A549 (cell line): ENCODE measurements at regions not wholly inside any gene's neighbourhood (a gene's known extent, or its start where the extent isn't known, plus 50 kb on each side); places are given as distances from the start of the nearest gene placed in this dataset.

Source experiments
- ATAC-seq, 2 experiments: fragments of 200-7000 bp in 1 of 2; fragments of >200 bp in 1 of 2; cut with Nextera tagmentation in 1 of 2; cut with Tn5 transposase in 1 of 2; 3 replicates each; pipeline versions ENCODE4 v1.8.0 to v1.9.1; 2018 to 2020; ENCODE audit warnings: mild to moderate bottlenecking in 1 of 2, moderate library complexity in 1 of 2
- CTCF ChIA-PET: fragments of 300-600 bp; sonication (Branson Sonifier 250); formaldehyde crosslinking; extraction: SDS; loops from one replicate; lab custom pipeline; 2021; ENCODE audit warnings: antibody characterized with exemption, inconsistent platforms; lab: Yijun Ruan, JAX
- POLR2A ChIA-PET: fragments of 350-600 bp; formaldehyde crosslinking; extraction: SDS; loops from one replicate; lab custom pipeline; 2021; ENCODE audit warnings: antibody characterized with exemption, inconsistent platforms; lab: Yijun Ruan, JAX
- DNase-seq, 2 experiments: peaks; one replicate each; pipeline versions ENCODE4 v3.0.0 to v3.0.0-alpha.2; 2011 to 2016; ENCODE audit warnings: low read depth in 1 of 2, low spot score in 1 of 2
- FAIRE-seq: peaks from 2 replicates; lab custom pipeline; 2011; peaks lifted over from hg19 to GRCh38; lab: Jason Lieb, UNC
- H3K27ac ChIP-seq, 2 experiments: fragments of >200 bp; sonication (Bioruptor Twin); formaldehyde crosslinking; 3 replicates each; pipeline ENCODE4 v1.5.1; 2016 to 2017
- H3K4me1 ChIP-seq: fragments of >200 bp; sonication (Bioruptor Twin); formaldehyde crosslinking; 3 replicates; pipeline ENCODE4 v1.6.1; 2016
- H3K4me2 ChIP-seq: fragments of >200 bp; sonication (Bioruptor Twin); formaldehyde crosslinking; 3 replicates; pipeline ENCODE4 v1.6.1; 2016
- H3K4me3 ChIP-seq: fragments of >200 bp; sonication (Bioruptor Twin); formaldehyde crosslinking; 3 replicates; pipeline ENCODE4 v1.5.1; 2016
- H3K9me3 ChIP-seq: fragments of >200 bp; sonication (Bioruptor Twin); formaldehyde crosslinking; 3 replicates; pipeline ENCODE4 v1.6.1; 2016
- ATOH8 ChIP-seq: fragments of 250-450 bp; sonication (Bioruptor Pico); IDR thresholded peaks from 2 replicates; pipeline ENCODE4 v1.5.0; 2020; ENCODE audit warnings: low read depth, mild to moderate bottlenecking, moderate library complexity
- BHLHE40 ChIP-seq: IDR thresholded peaks from 2 replicates; pipeline ENCODE4 v1.6.1; 2012; ENCODE audit warnings: low read depth, low read length, inconsistent platforms
- CBX2 ChIP-seq: fragments of 200-600 bp; sonication (generic); IDR thresholded peaks from 2 replicates; pipeline ENCODE4 v1.6.1; 2016; ENCODE audit warnings: low read depth, mild to moderate bottlenecking, borderline replicate concordance
- CEBPB ChIP-seq, 2 experiments: fragments of >200 bp in 1 of 2; sonication (Bioruptor Twin) in 1 of 2; formaldehyde crosslinking in 1 of 2; IDR thresholded peaks; 2 replicates each; pipeline ENCODE4 v1.6.1; 2012 to 2016
- CHD2 ChIP-seq: fragments of 150-350 bp; IDR thresholded peaks from 2 replicates; pipeline ENCODE4 v1.6.1; 2014; ENCODE audit warnings: low read length; ENCODE audit not compliant: partially characterized antibody
- CHD4 ChIP-seq: fragments of 200-600 bp; sonication (generic); IDR thresholded peaks from 2 replicates; pipeline ENCODE4 v1.6.1; 2016; ENCODE audit warnings: antibody characterized with exemption, mild to moderate bottlenecking, borderline replicate concordance
- FOSB ChIP-seq: fragments of 250-450 bp; sonication (Bioruptor Pico); IDR thresholded peaks from 2 replicates; pipeline ENCODE4 v1.5.0; 2020; ENCODE audit warnings: mild to moderate bottlenecking, moderate library complexity
- FOSL2 ChIP-seq, 2 experiments: fragments of 450-650 bp in 1 of 2; fragments of >200 bp in 1 of 2; sonication (Bioruptor Twin) in 1 of 2; formaldehyde crosslinking; IDR thresholded peaks; 2 replicates each; pipeline versions ENCODE4 v1.5.0 to v1.6.1; 2016 to 2020; ENCODE audit warnings: mild to moderate bottlenecking in 1 of 2, moderate library complexity in 1 of 2
- GATA3 ChIP-seq: IDR thresholded peaks from 2 replicates; pipeline ENCODE4 v1.6.1; 2012; ENCODE audit warnings: borderline replicate concordance
- HEYL ChIP-seq: fragments of 250-450 bp; sonication (Bioruptor Pico); IDR thresholded peaks from 2 replicates; pipeline ENCODE4 v1.8.0; 2021; ENCODE audit warnings: mild to moderate bottlenecking, moderate library complexity
- HMGXB4 ChIP-seq: fragments of 250-450 bp; sonication (Bioruptor Pico); IDR thresholded peaks from 2 replicates; pipeline ENCODE4 v1.5.0; 2021; ENCODE audit warnings: mild to moderate bottlenecking, moderate library complexity, borderline replicate concordance
- HOXB5 ChIP-seq: fragments of 250-450 bp; sonication (Bioruptor Pico); IDR thresholded peaks from 2 replicates; pipeline ENCODE4 v1.5.0; 2020; ENCODE audit warnings: mild to moderate bottlenecking, moderate library complexity
- JUN ChIP-seq, 2 experiments: fragments of >200 bp; sonication (Bioruptor Twin); formaldehyde crosslinking; IDR thresholded peaks; 2 replicates in 1 of 2; 3 replicates in 1 of 2; pipeline ENCODE4 v1.6.1; 2016 to 2017
- NFE2L2 ChIP-seq: fragments of 150-350 bp; conservative IDR thresholded peaks from 2 replicates; pipeline ENCODE4 v1.6.1; 2014; ENCODE audit warnings: low read length
- NR3C1 ChIP-seq: fragments of >200 bp; sonication (Bioruptor Twin); formaldehyde crosslinking; IDR thresholded peaks from 3 replicates; pipeline ENCODE4 v1.6.1; 2017
- RAD21 ChIP-seq, 2 experiments: fragments of >200 bp in 1 of 2; sonication (Bioruptor Twin) in 1 of 2; formaldehyde crosslinking in 1 of 2; IDR thresholded peaks in 1 of 2; conservative IDR thresholded peaks in 1 of 2; 2 replicates in 1 of 2; 3 replicates in 1 of 2; pipeline ENCODE4 v1.6.1; 2012 to 2018; ENCODE audit warnings: inconsistent platforms in 1 of 2
- RARB ChIP-seq: fragments of 250-450 bp; sonication (Bioruptor Pico); IDR thresholded peaks from 2 replicates; pipeline ENCODE4 v1.8.0; 2021; ENCODE audit warnings: mild to moderate bottlenecking, moderate library complexity
- RCOR1 ChIP-seq: fragments of 150-350 bp; IDR thresholded peaks from 2 replicates; pipeline ENCODE4 v1.6.1; 2014; ENCODE audit warnings: antibody characterized with exemption, low read length, low read depth
- RFX5 ChIP-seq: fragments of 450-650 bp; IDR thresholded peaks from 2 replicates; pipeline ENCODE4 v1.7.1; 2014; ENCODE audit warnings: antibody characterized with exemption, mild to moderate bottlenecking, moderate library complexity
- RNF2 ChIP-seq: fragments of 200-600 bp; sonication (generic); IDR thresholded peaks from 2 replicates; pipeline ENCODE4 v1.6.1; 2016; ENCODE audit warnings: low read depth, mild to moderate bottlenecking, antibody characterized with exemption, moderate library complexity, borderline replicate concordance
- SMC3 ChIP-seq: fragments of >200 bp; sonication (Bioruptor Twin); formaldehyde crosslinking; IDR thresholded peaks from 3 replicates; pipeline ENCODE4 v1.6.1; 2018; ENCODE audit warnings: inconsistent platforms
- SREBF2 ChIP-seq: fragments of 450-650 bp; IDR thresholded peaks from 2 replicates; pipeline ENCODE4 v1.6.1; 2014; ENCODE audit warnings: mild to moderate bottlenecking, moderate library complexity
- TFCP2L1 ChIP-seq: fragments of 250-450 bp; sonication (Bioruptor Pico); IDR thresholded peaks from 2 replicates; pipeline ENCODE4 v1.5.0; 2021; ENCODE audit warnings: mild to moderate bottlenecking
- TP53 ChIP-seq: fragments of 250-450 bp; sonication (Bioruptor Pico); IDR thresholded peaks from 2 replicates; pipeline ENCODE4 v1.5.0; 2021; ENCODE audit warnings: mild to moderate bottlenecking, moderate library complexity
- ZSCAN20 ChIP-seq: fragments of 250-450 bp; sonication (Bioruptor Pico); IDR thresholded peaks from 2 replicates; pipeline ENCODE4 v1.8.0; 2022; ENCODE audit warnings: mild to moderate bottlenecking, moderate library complexity
- WGBS: methylation state at CpG from one replicate; pipeline ENCODE4 v1.1.6; 2017; ENCODE audit errors: missing lambda C conversion rate; 5-methylcytosine and 5-hydroxymethylcytosine counted together
- TF ChIP-seq, protein P1 (sequence below): fragments of 450-650 bp; IDR thresholded peaks from 2 replicates; pipeline ENCODE4 v1.6.1; 2014; ENCODE audit warnings: antibody characterized with exemption
- TF ChIP-seq, protein P2 (sequence below): fragments of >200 bp; sonication (Bioruptor Twin); formaldehyde crosslinking; IDR thresholded peaks from 3 replicates; pipeline ENCODE4 v1.6.1; 2016
- TF ChIP-seq, protein P3 (sequence below): fragments of >200 bp; sonication (Bioruptor Twin); formaldehyde crosslinking; IDR thresholded peaks from 3 replicates; pipeline ENCODE4 v1.5.1; 2016
- TF ChIP-seq, protein P4 (sequence below): fragments of >200 bp; sonication (Bioruptor Twin); formaldehyde crosslinking; IDR thresholded peaks from 2 replicates; pipeline ENCODE4 v1.6.1; 2016

- TF ChIP-seq, protein P1, sequence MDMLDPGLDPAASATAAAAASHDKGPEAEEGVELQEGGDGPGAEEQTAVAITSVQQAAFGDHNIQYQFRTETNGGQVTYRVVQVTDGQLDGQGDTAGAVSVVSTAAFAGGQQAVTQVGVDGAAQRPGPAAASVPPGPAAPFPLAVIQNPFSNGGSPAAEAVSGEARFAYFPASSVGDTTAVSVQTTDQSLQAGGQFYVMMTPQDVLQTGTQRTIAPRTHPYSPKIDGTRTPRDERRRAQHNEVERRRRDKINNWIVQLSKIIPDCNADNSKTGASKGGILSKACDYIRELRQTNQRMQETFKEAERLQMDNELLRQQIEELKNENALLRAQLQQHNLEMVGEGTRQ: peak; percentile 34; the same call in 1 of the 2 replicates
- no peak for TF ChIP-seq FOSB (CRISPR knock-in tag)
- no peak for TF ChIP-seq JUN (IDR thresholded peaks at IDR 0.05)
- no peak for TF ChIP-seq CHD2
- peak; percentile 45 for TF ChIP-seq FOSL2 (IDR thresholded peaks at IDR 0.05)
- TF ChIP-seq FOSL2 (CRISPR knock-in tag; IDR thresholded peaks at IDR 0.05): peak; percentile 69
- TF ChIP-seq, protein P2, sequence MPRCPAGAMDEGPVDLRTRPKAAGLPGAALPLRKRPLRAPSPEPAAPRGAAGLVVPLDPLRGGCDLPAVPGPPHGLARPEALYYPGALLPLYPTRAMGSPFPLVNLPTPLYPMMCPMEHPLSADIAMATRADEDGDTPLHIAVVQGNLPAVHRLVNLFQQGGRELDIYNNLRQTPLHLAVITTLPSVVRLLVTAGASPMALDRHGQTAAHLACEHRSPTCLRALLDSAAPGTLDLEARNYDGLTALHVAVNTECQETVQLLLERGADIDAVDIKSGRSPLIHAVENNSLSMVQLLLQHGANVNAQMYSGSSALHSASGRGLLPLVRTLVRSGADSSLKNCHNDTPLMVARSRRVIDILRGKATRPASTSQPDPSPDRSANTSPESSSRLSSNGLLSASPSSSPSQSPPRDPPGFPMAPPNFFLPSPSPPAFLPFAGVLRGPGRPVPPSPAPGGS: no peak
- no peak for TF ChIP-seq CBX2
- no peak for TF ChIP-seq RCOR1
- no peak for TF ChIP-seq RARB (CRISPR knock-in tag)
- no peak for TF ChIP-seq BHLHE40
- TF ChIP-seq CHD4: no peak
- TF ChIP-seq SREBF2: no peak
- peak in 1 of 2 experiments; percentile 36; a peak in 1 of 5 replicates for TF ChIP-seq RAD21 (conservative IDR thresholded peaks at IDR 0.05 in 1 of 2, IDR thresholded peaks at IDR 0.05 in 1 of 2)
- TF ChIP-seq GATA3: peak; percentile 66; the same call in 1 of the 2 replicates
- TF ChIP-seq TFCP2L1: no peak
- no peak for TF ChIP-seq HOXB5 (CRISPR knock-in tag)
- TF ChIP-seq, protein P3, sequence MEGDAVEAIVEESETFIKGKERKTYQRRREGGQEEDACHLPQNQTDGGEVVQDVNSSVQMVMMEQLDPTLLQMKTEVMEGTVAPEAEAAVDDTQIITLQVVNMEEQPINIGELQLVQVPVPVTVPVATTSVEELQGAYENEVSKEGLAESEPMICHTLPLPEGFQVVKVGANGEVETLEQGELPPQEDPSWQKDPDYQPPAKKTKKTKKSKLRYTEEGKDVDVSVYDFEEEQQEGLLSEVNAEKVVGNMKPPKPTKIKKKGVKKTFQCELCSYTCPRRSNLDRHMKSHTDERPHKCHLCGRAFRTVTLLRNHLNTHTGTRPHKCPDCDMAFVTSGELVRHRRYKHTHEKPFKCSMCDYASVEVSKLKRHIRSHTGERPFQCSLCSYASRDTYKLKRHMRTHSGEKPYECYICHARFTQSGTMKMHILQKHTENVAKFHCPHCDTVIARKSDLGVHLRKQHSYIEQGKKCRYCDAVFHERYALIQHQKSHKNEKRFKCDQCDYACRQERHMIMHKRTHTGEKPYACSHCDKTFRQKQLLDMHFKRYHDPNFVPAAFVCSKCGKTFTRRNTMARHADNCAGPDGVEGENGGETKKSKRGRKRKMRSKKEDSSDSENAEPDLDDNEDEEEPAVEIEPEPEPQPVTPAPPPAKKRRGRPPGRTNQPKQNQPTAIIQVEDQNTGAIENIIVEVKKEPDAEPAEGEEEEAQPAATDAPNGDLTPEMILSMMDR: no peak
- TF ChIP-seq NFE2L2: no peak
- TF ChIP-seq, protein P4, sequence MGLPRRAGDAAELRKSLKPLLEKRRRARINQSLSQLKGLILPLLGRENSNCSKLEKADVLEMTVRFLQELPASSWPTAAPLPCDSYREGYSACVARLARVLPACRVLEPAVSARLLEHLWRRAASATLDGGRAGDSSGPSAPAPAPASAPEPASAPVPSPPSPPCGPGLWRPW: no peak
- no peak for TF ChIP-seq NR3C1
- no peak for TF ChIP-seq TP53
Observed at GRCh38 chr13:34044660-34045080, 226.7 kb downstream of the RFC3 start (continued).

DNA sequence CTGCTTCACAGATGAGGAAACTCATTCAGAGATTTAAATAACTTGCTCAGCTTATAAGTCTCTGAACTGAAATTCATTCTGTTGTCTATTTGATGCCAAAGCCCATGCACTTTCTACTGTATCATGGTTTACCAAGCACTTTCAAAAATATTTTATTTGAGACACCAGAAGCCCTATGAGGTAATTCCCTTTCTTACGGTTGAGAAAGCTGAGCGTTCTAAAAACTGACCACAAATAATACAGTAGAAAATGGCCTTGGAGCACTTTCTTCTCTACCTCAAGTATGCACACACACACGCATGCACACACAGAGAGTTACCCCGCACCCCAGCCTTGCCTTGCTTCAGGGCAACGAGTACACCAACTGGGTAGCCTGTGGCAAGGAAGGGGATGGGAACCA is 228.5 kb downstream of the RFC3 start:
- Histone ChIP-seq H3K27ac (no peak overlapping the region), H3K4me3 (no peak overlapping the region), H3K4me2 (no peak overlapping the region), H3K9me3 (no peaks in the 10 kb centered on the region), H3K4me1 (peaks cover 15% of the 10 kb centered on the region; the same call in 2 of the 3 replicates)
- ChIA-PET POLR2A (no interaction called here), CTCF (no interaction called here)
- FAIRE-seq (no peak), DNase-seq (no peak), ATAC-seq (no peak)
- WGBS: 90% methylated on average over 5 of the region's 5 CpGs
- no peak for TF ChIP-seq RFX5
- TF ChIP-seq CEBPB (IDR thresholded peaks at IDR 0.05): no peak
- no peak for TF ChIP-seq ZSCAN20 (CRISPR knock-in tag)
- no peak for TF ChIP-seq FOSB (CRISPR knock-in tag)
- TF ChIP-seq ATOH8 (CRISPR knock-in tag): no peak
- TF ChIP-seq FOSL2 (IDR thresholded peaks at IDR 0.05): no peak
- no peak for TF ChIP-seq FOSL2 (CRISPR knock-in tag; IDR thresholded peaks at IDR 0.05)
- TF ChIP-seq HMGXB4: no peak
- no peak for TF ChIP-seq SMC3
- no peak for TF ChIP-seq TFCP2L1
- TF ChIP-seq, protein P3: no peak
- TF ChIP-seq BHLHE40: no peak
- no peak for TF ChIP-seq HOXB5 (CRISPR knock-in tag)
- TF ChIP-seq HEYL (CRISPR knock-in tag): no peak
- TF ChIP-seq RNF2: no peak
